ENCODE measurements at regions not wholly inside any gene's neighbourhood (a gene's known extent, or its start where the extent isn't known, plus 50 kb on each side); places are given as distances from the start of the nearest gene placed in this dataset.

DNA sequence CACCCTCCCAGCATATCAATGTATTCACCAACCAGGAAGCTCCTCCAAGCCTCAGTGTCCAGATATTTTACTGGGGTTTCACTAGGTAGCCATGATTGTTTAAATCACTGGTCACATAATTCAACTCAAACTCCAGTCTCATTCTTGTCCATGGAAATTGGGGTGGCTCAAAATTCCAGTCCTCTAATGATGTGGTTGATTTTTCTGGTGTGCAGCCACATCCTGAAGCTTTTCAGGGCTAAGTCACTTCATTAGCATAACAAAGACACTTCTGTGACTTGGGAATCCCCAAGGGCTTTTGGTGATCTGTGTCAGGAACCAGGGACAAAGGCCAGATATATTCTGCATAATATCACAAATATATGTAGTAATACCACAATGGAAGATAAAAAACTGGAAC lies 786.9 kb upstream of the IGFBP3 start:
- peaks cover 8% of the 10 kb centered on the region for H3K4me1 ChIP-seq (ENCODE audit: control insufficient read depth, insufficient read depth, low read length)
- no peak for ATAC-seq (ENCODE audit: low read depth)
- TF ChIP-seq FOS (IDR thresholded peaks at IDR 0.05; ENCODE audit: low read depth, low read length) (no peak), SMC3 (IDR thresholded peaks at IDR 0.05; ENCODE audit: low read depth, low read length) (no peak), MXI1 (IDR thresholded peaks at IDR 0.05; ENCODE audit: borderline replicate concordance, low read depth, low read length) (no peak), RFX5 (IDR thresholded peaks at IDR 0.05; ENCODE audit: low read depth, low read length) (no peak), NFE2L2 (IDR thresholded peaks at IDR 0.05; ENCODE audit: low read depth, low read length) (no peak), CHD1 (IDR thresholded peaks at IDR 0.05; ENCODE audit: low read depth, low read length) (no peak), BHLHE40 (IDR thresholded peaks at IDR 0.05; ENCODE audit: low read depth, low read length) (no peak), RAD21 (IDR thresholded peaks at IDR 0.05; ENCODE audit: low read length) (no peak), CEBPB (IDR thresholded peaks at IDR 0.05; ENCODE audit: low read depth, low read length) (no peak), POLR2A (IDR thresholded peaks at IDR 0.05; ENCODE audit: low read depth, low read length) (no peak), RCOR1 (IDR thresholded peaks at IDR 0.05; ENCODE audit: insufficient replicate concordance, low read length) (no peak)
- TF ChIP-seq, protein P1, sequence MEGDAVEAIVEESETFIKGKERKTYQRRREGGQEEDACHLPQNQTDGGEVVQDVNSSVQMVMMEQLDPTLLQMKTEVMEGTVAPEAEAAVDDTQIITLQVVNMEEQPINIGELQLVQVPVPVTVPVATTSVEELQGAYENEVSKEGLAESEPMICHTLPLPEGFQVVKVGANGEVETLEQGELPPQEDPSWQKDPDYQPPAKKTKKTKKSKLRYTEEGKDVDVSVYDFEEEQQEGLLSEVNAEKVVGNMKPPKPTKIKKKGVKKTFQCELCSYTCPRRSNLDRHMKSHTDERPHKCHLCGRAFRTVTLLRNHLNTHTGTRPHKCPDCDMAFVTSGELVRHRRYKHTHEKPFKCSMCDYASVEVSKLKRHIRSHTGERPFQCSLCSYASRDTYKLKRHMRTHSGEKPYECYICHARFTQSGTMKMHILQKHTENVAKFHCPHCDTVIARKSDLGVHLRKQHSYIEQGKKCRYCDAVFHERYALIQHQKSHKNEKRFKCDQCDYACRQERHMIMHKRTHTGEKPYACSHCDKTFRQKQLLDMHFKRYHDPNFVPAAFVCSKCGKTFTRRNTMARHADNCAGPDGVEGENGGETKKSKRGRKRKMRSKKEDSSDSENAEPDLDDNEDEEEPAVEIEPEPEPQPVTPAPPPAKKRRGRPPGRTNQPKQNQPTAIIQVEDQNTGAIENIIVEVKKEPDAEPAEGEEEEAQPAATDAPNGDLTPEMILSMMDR (conservative IDR thresholded peaks at IDR 0.05; ENCODE audit: low read depth, low read length), result no peak
- TF ChIP-seq, protein P2, sequence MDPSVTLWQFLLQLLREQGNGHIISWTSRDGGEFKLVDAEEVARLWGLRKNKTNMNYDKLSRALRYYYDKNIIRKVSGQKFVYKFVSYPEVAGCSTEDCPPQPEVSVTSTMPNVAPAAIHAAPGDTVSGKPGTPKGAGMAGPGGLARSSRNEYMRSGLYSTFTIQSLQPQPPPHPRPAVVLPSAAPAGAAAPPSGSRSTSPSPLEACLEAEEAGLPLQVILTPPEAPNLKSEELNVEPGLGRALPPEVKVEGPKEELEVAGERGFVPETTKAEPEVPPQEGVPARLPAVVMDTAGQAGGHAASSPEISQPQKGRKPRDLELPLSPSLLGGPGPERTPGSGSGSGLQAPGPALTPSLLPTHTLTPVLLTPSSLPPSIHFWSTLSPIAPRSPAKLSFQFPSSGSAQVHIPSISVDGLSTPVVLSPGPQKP (IDR thresholded peaks at IDR 0.05; ENCODE audit: borderline replicate concordance, low read depth, low read length), result no peak
- no peak overlapping the region; the same call in 1 of the 2 replicates for H3K4ac ChIP-seq (ENCODE audit: low read depth, low read length)
- intact Hi-C loops (cut with micrococcal nuclease), result no loop called here
- DNase-seq, result no peak
- no peak overlapping the region for H3K4me3 ChIP-seq (ENCODE audit: insufficient read depth, low read depth, low read length)
- no peak overlapping the region for H2BK15ac ChIP-seq (ENCODE audit: low read depth, low read length)
- CTCF ChIA-PET, result no interaction called here
- H2AFZ ChIP-seq (replicated peaks; ENCODE audit: low read length, poor library complexity), result no peak overlapping the region
- H2AK5ac ChIP-seq (ENCODE audit: low read depth, low read length), result no peak overlapping the region
- H3K36me3 ChIP-seq (ENCODE audit: control insufficient read depth, insufficient read depth, low read length), result no peaks in the 10 kb centered on the region
- H2BK5ac ChIP-seq (ENCODE audit: low read depth, low read length, poor library complexity, severe bottlenecking), result no peak overlapping the region
- H2BK120ac ChIP-seq (ENCODE audit: low read depth, low read length), result no peak overlapping the region; the same call in 1 of the 2 replicates
- H4K8ac ChIP-seq (ENCODE audit: low read depth in 2 of 2, low read length in 2 of 2), result no peak overlapping the region
- peaks cover 4% of the 10 kb centered on the region; the same call in 1 of the 2 replicates for H3K9me1 ChIP-seq (ENCODE audit: insufficient read depth, low read length)
- no peak overlapping the region for H3K9ac ChIP-seq (ENCODE audit: low read depth, low read length)
- H3K14ac ChIP-seq (replicated peaks; ENCODE audit: low read depth, low read length), result peak overlapping the region; percentile 69; the same call in 1 of the 2 replicates
- no peaks in the 10 kb centered on the region for H4K20me1 ChIP-seq (ENCODE audit: insufficient read depth, low read length)
- no peak overlapping the region for H2AK9ac ChIP-seq (replicated peaks; ENCODE audit: low read depth, low read length, poor library complexity)
- H3K27me3 ChIP-seq (ENCODE audit: control insufficient read depth, insufficient read depth, low read length), result no peaks in the 10 kb centered on the region
- no peak overlapping the region for H4K5ac ChIP-seq (ENCODE audit: low read depth, low read length)
- H3K56ac ChIP-seq (ENCODE audit: extremely low read depth, insufficient read depth, low read length), result no peak overlapping the region
- H2BK20ac ChIP-seq (ENCODE audit: low read depth, low read length), result no peak overlapping the region; the same call in 1 of the 2 replicates
- H3K79me1 ChIP-seq (ENCODE audit: low read depth in 1 of 2, low read length in 2 of 2), result no peaks in the 10 kb centered on the region
- H3K23ac ChIP-seq (ENCODE audit: low read depth, low read length), result no peak overlapping the region
- H4K91ac ChIP-seq (ENCODE audit: insufficient read depth, low read depth, low read length), result no peak overlapping the region
- H3K18ac ChIP-seq (ENCODE audit: low read depth, low read length), result no peak overlapping the region
- no peak overlapping the region for H3K27ac ChIP-seq (ENCODE audit: insufficient read depth, low read length)
- in situ Hi-C loops (cut with MboI; ENCODE audit: low sequenced_read_pairs), result no loop called here
- H3K9me3 ChIP-seq (ENCODE audit: control insufficient read depth, insufficient read depth, low read length), result no peaks in the 10 kb centered on the region
- BruUV-seq (replicated peaks), result no TSS peak
- H3K4me2 ChIP-seq (ENCODE audit: low read depth, low read length), result no peak overlapping the region
- dilution Hi-C loops (cut with HindIII; ENCODE audit: low sequenced_read_pairs, unreplicated experiment), result no loop called here
- POLR2A ChIA-PET (ENCODE audit: unreplicated experiment), result no interaction called here

Data from IMR-90 (cell line).